ENCODE measurements at regions not wholly inside any gene's neighbourhood (a gene's known extent, or its start where the extent isn't known, plus 50 kb on each side); places are given as distances from the start of the nearest gene placed in this dataset.

GRCh38 chr6:170028629-170029345 is 262.1 kb downstream of the DLL1 start:
- Histone ChIP-seq H3K4me1 (ENCODE audit: control extremely low read depth in 1 of 4, control insufficient read depth in 4 of 4, insufficient read depth in 4 of 4, low read length in 3 of 4) (no peaks in the 10 kb centered on the region), H3K27ac (ENCODE audit: insufficient read depth in 1 of 2, low read depth in 1 of 2, low read length in 2 of 2, poor library complexity in 1 of 2, severe bottlenecking in 2 of 2) (no peak overlapping the region), H3K36me3 (ENCODE audit: control insufficient read depth in 4 of 4, insufficient read depth in 4 of 4, low read length in 3 of 4) (no peaks in the 10 kb centered on the region), H3K4me3 (ENCODE audit: control insufficient read depth in 1 of 7, extremely low read depth in 1 of 7, insufficient read depth in 4 of 7, low read depth in 2 of 7, low read length in 6 of 7) (no peak overlapping the region), H3K9me3 (ENCODE audit: control extremely low read depth in 1 of 5, control insufficient read depth in 4 of 5, insufficient read depth in 2 of 5, low read depth in 1 of 5, low read length in 4 of 5) (peaks cover 0 to 8% (median 4%) of the 10 kb centered on the region in 5 experiments), H3K27me3 (replicated peaks in 2 of 5; ENCODE audit: control insufficient read depth in 4 of 5, insufficient read depth in 5 of 5, low read length in 4 of 5) (peaks cover 0 to 9% (median 0%) of the 10 kb centered on the region in 5 experiments)
- POLR2A ChIA-PET = no interaction called here
- 88% methylated on average over 21 of the region's 23 CpGs for WGBS (ENCODE audit: insufficient coverage)
- CTCF ChIA-PET = no interaction called here
- DNase-seq = no peak

- no peak for DNase-seq
- POLR2A ChIA-PET = no interaction called here
- CTCF ChIA-PET = interaction anchor here (0.9 kb wide), 1 partner anchor 11 kb away, joined by 4 read pairs; no protein-coding TSS in a partner anchor
- no peak overlapping the region for H3K4me3 ChIP-seq (ENCODE audit: control insufficient read depth in 1 of 7, extremely low read depth in 1 of 7, insufficient read depth in 4 of 7, low read depth in 2 of 7, low read length in 6 of 7)
- no peak overlapping the region for H3K27ac ChIP-seq (ENCODE audit: insufficient read depth in 1 of 2, low read depth in 1 of 2, low read length in 2 of 2, poor library complexity in 1 of 2, severe bottlenecking in 2 of 2)
- 95% methylated on average over 4 of the region's 4 CpGs for WGBS (ENCODE audit: insufficient coverage)
- peaks cover 0 to 9% (median 3%) of the 10 kb centered on the region in 4 experiments for H3K4me1 ChIP-seq (ENCODE audit: control extremely low read depth in 1 of 4, control insufficient read depth in 4 of 4, insufficient read depth in 4 of 4, low read length in 3 of 4)
- peaks cover 0 to 20% (median 5%) of the 10 kb centered on the region in 5 experiments for H3K27me3 ChIP-seq (replicated peaks in 2 of 5; ENCODE audit: control insufficient read depth in 4 of 5, insufficient read depth in 5 of 5, low read length in 4 of 5)
- no peaks in the 10 kb centered on the region for H3K36me3 ChIP-seq (ENCODE audit: control insufficient read depth in 4 of 4, insufficient read depth in 4 of 4, low read length in 3 of 4)
- H3K9me3 ChIP-seq (ENCODE audit: control extremely low read depth in 1 of 5, control insufficient read depth in 4 of 5, insufficient read depth in 2 of 5, low read depth in 1 of 5, low read length in 4 of 5) = no peaks in the 10 kb centered on the region
Measured at GRCh38 chr6:170027647-170028043, 263.2 kb downstream of the DLL1 start.

- WGBS (ENCODE audit: insufficient coverage) = 91% methylated on average over 9 of the region's 13 CpGs
- ChIA-PET POLR2A (no interaction called here), CTCF (interaction anchor here (0.9 to 1.0 kb wide), 2 partner anchors 10 to 16 kb away, joined by 3 to 4 read pairs; no protein-coding TSS in a partner anchor)
Measured at GRCh38 chr6:170026751-170027646, 263.9 kb downstream of the DLL1 start.

GRCh38 chr6:170025935-170026750 is 264.7 kb downstream of the DLL1 start:
- DNase-seq = no peak
- 96% methylated on average over 19 of the region's 23 CpGs for WGBS (ENCODE audit: insufficient coverage)
- Histone ChIP-seq H3K27me3 (replicated peaks in 2 of 5; ENCODE audit: control insufficient read depth in 4 of 5, insufficient read depth in 5 of 5, low read length in 4 of 5) (peaks cover 0 to 32% (median 9%) of the 10 kb centered on the region in 5 experiments), H3K36me3 (ENCODE audit: control insufficient read depth in 4 of 4, insufficient read depth in 4 of 4, low read length in 3 of 4) (no peaks in the 10 kb centered on the region), H3K4me3 (ENCODE audit: control insufficient read depth in 1 of 7, extremely low read depth in 1 of 7, insufficient read depth in 4 of 7, low read depth in 2 of 7, low read length in 6 of 7) (no peak overlapping the region), H3K9me3 (ENCODE audit: control extremely low read depth in 1 of 5, control insufficient read depth in 4 of 5, insufficient read depth in 2 of 5, low read depth in 1 of 5, low read length in 4 of 5) (no peaks in the 10 kb centered on the region), H3K4me1 (ENCODE audit: control extremely low read depth in 1 of 4, control insufficient read depth in 4 of 4, insufficient read depth in 4 of 4, low read length in 3 of 4) (peaks cover 0 to 9% (median 3%) of the 10 kb centered on the region in 4 experiments), H3K27ac (ENCODE audit: insufficient read depth in 1 of 2, low read depth in 1 of 2, low read length in 2 of 2, poor library complexity in 1 of 2, severe bottlenecking in 2 of 2) (no peak overlapping the region)
- ChIA-PET CTCF (interaction anchor here (1.0 kb wide), 1 partner anchor 15 kb away, joined by 3 read pairs; no protein-coding TSS in a partner anchor), POLR2A (no interaction called here)

More at GRCh38 chr6:170026751-170027646, 263.9 kb downstream of the DLL1 start:
- H3K27me3 ChIP-seq (replicated peaks in 2 of 5; ENCODE audit: control insufficient read depth in 4 of 5, insufficient read depth in 5 of 5, low read length in 4 of 5) = peaks cover 0 to 27% (median 9%) of the 10 kb centered on the region in 5 experiments
- H3K9me3 ChIP-seq (ENCODE audit: control extremely low read depth in 1 of 5, control insufficient read depth in 4 of 5, insufficient read depth in 2 of 5, low read depth in 1 of 5, low read length in 4 of 5) = no peaks in the 10 kb centered on the region
- peaks cover 0 to 9% (median 3%) of the 10 kb centered on the region in 4 experiments for H3K4me1 ChIP-seq (ENCODE audit: control extremely low read depth in 1 of 4, control insufficient read depth in 4 of 4, insufficient read depth in 4 of 4, low read length in 3 of 4)
- no peak overlapping the region for H3K4me3 ChIP-seq (ENCODE audit: control insufficient read depth in 1 of 7, extremely low read depth in 1 of 7, insufficient read depth in 4 of 7, low read depth in 2 of 7, low read length in 6 of 7)
- H3K27ac ChIP-seq (ENCODE audit: insufficient read depth in 1 of 2, low read depth in 1 of 2, low read length in 2 of 2, poor library complexity in 1 of 2, severe bottlenecking in 2 of 2) = no peak overlapping the region
- no peaks in the 10 kb centered on the region for H3K36me3 ChIP-seq (ENCODE audit: control insufficient read depth in 4 of 4, insufficient read depth in 4 of 4, low read length in 3 of 4)
- no peak for DNase-seq

- Histone ChIP-seq H3K4me3 (ENCODE audit: control insufficient read depth in 1 of 7, extremely low read depth in 1 of 7, insufficient read depth in 4 of 7, low read depth in 2 of 7, low read length in 6 of 7) (no peak overlapping the region), H3K27ac (ENCODE audit: insufficient read depth in 1 of 2, low read depth in 1 of 2, low read length in 2 of 2, poor library complexity in 1 of 2, severe bottlenecking in 2 of 2) (no peak overlapping the region), H3K36me3 (ENCODE audit: control insufficient read depth in 4 of 4, insufficient read depth in 4 of 4, low read length in 3 of 4) (no peaks in the 10 kb centered on the region), H3K27me3 (replicated peaks in 2 of 5; ENCODE audit: control insufficient read depth in 4 of 5, insufficient read depth in 5 of 5, low read length in 4 of 5) (peaks cover 0 to 32% (median 9%) of the 10 kb centered on the region in 5 experiments), H3K9me3 (ENCODE audit: control extremely low read depth in 1 of 5, control insufficient read depth in 4 of 5, insufficient read depth in 2 of 5, low read depth in 1 of 5, low read length in 4 of 5) (no peaks in the 10 kb centered on the region), H3K4me1 (ENCODE audit: control extremely low read depth in 1 of 4, control insufficient read depth in 4 of 4, insufficient read depth in 4 of 4, low read length in 3 of 4) (peaks cover 0 to 9% (median 3%) of the 10 kb centered on the region in 4 experiments)
- CTCF ChIA-PET = no interaction called here
- POLR2A ChIA-PET = no interaction called here
- 88% methylated on average over 15 of the region's 20 CpGs for WGBS (ENCODE audit: insufficient coverage)
- no peak for DNase-seq
Measured at GRCh38 chr6:170025341-170025911, 265.5 kb downstream of the DLL1 start.

- Histone ChIP-seq H3K4me1 (ENCODE audit: control extremely low read depth in 1 of 4, control insufficient read depth in 4 of 4, insufficient read depth in 4 of 4, low read length in 3 of 4) (peaks cover 0 to 9% (median 3%) of the 10 kb centered on the region in 4 experiments), H3K27ac (ENCODE audit: insufficient read depth in 1 of 2, low read depth in 1 of 2, low read length in 2 of 2, poor library complexity in 1 of 2, severe bottlenecking in 2 of 2) (no peak overlapping the region), H3K27me3 (replicated peaks in 2 of 5; ENCODE audit: control insufficient read depth in 4 of 5, insufficient read depth in 5 of 5, low read length in 4 of 5) (peaks cover 0 to 32% (median 9%) of the 10 kb centered on the region in 5 experiments), H3K9me3 (ENCODE audit: control extremely low read depth in 1 of 5, control insufficient read depth in 4 of 5, insufficient read depth in 2 of 5, low read depth in 1 of 5, low read length in 4 of 5) (no peaks in the 10 kb centered on the region), H3K36me3 (ENCODE audit: control insufficient read depth in 4 of 4, insufficient read depth in 4 of 4, low read length in 3 of 4) (no peaks in the 10 kb centered on the region), H3K4me3 (ENCODE audit: control insufficient read depth in 1 of 7, extremely low read depth in 1 of 7, insufficient read depth in 4 of 7, low read depth in 2 of 7, low read length in 6 of 7) (no peak overlapping the region)
- ChIA-PET POLR2A (no interaction called here), CTCF (no interaction called here)
- no peak for DNase-seq
- WGBS (ENCODE audit: insufficient coverage) = 87% methylated on average over 7 of the region's 7 CpGs
Measured at GRCh38 chr6:170024940-170025339, 265.9 kb downstream of the DLL1 start.
